ENCODE measurements at regions not wholly inside any gene's neighbourhood (a gene's known extent, or its start where the extent isn't known, plus 50 kb on each side); places are given as distances from the start of the nearest gene placed in this dataset.

DNA sequence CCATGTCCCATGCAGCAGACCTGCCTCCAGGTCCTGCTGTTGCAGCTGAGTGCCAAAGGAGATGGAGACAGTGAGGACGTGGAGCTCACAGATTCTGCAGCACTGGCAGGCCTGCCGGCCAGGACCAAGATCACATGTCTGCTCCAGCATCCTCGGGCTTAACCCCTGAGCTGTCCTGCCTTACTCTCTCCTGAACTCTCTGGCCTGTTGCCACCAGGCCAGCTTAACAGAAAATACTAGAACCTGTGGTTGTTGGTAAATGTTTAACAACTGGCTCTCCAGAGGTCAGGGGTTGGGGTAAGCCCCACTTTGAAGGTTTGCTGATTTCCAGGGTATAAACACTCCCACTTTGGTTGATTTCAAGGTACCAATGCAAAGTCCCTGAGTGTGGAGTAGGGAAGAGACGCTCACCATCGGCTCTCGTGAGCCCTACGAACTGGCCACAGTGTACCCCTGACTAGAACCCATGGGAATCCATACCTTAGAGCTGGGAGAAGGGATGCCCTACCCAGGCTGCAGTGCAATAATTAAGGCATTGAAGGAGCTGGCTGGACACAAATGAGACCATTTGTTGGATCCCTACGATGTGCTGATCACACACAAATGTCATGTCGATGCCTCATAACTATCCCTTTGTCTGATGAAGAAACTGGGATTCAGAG is 147.9 kb downstream of the OR4M2 start:
- Histone ChIP-seq H3K79me2 (ENCODE audit: control insufficient read depth, insufficient read depth, low read length) (no peaks in the 10 kb centered on the region), H3K27ac (ENCODE audit: control insufficient read depth, insufficient read depth, low read length) (no peak overlapping the region), H3K36me3 (ENCODE audit: control insufficient read depth in 2 of 2, extremely low read depth in 1 of 2, insufficient read depth in 2 of 2, low read length in 2 of 2) (no peaks in the 10 kb centered on the region), H3K9me1 (ENCODE audit: control insufficient read depth, extremely low read depth, insufficient read depth, low read length) (no peaks in the 10 kb centered on the region), H3K4me3 (ENCODE audit: control insufficient read depth in 2 of 3, extremely low read depth in 1 of 3, insufficient read depth in 2 of 3, low read depth in 1 of 3, low read length in 3 of 3) (no peak overlapping the region), H2AFZ (ENCODE audit: control insufficient read depth, low read length) (no peak overlapping the region), H3K4me2 (ENCODE audit: control insufficient read depth, extremely low read depth, insufficient read depth, low read depth, low read length) (no peak overlapping the region), H3K9ac (ENCODE audit: control insufficient read depth, extremely low read depth, insufficient read depth, low read length) (no peak overlapping the region), H3K27me3 (ENCODE audit: control insufficient read depth, extremely low read depth, insufficient read depth, low read length) (no peaks in the 10 kb centered on the region), H3K9me3 (ENCODE audit: control insufficient read depth, low read depth, low read length) (peaks cover 49% of the 10 kb centered on the region), H3K4me1 (ENCODE audit: control insufficient read depth, extremely low read depth, insufficient read depth, low read length) (no peaks in the 10 kb centered on the region), H4K20me1 (ENCODE audit: control insufficient read depth, extremely low read depth, insufficient read depth, low read length) (no peaks in the 10 kb centered on the region)
- FAIRE-seq (no peak), DNase-seq (ENCODE audit: low read depth, low spot score) (no peak)
- TF ChIP-seq EZH2 (IDR thresholded peaks at IDR 0.05; ENCODE audit: low read length): no peak
- TF ChIP-seq, protein P1, sequence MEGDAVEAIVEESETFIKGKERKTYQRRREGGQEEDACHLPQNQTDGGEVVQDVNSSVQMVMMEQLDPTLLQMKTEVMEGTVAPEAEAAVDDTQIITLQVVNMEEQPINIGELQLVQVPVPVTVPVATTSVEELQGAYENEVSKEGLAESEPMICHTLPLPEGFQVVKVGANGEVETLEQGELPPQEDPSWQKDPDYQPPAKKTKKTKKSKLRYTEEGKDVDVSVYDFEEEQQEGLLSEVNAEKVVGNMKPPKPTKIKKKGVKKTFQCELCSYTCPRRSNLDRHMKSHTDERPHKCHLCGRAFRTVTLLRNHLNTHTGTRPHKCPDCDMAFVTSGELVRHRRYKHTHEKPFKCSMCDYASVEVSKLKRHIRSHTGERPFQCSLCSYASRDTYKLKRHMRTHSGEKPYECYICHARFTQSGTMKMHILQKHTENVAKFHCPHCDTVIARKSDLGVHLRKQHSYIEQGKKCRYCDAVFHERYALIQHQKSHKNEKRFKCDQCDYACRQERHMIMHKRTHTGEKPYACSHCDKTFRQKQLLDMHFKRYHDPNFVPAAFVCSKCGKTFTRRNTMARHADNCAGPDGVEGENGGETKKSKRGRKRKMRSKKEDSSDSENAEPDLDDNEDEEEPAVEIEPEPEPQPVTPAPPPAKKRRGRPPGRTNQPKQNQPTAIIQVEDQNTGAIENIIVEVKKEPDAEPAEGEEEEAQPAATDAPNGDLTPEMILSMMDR (optimal IDR thresholded peaks at IDR 0.05 in 1 of 3, IDR thresholded peaks at IDR 0.05 in 1 of 3, conservative IDR thresholded peaks at IDR 0.05 in 1 of 3; ENCODE audit: extremely low read depth in 1 of 3, insufficient read depth in 2 of 3, low read length in 3 of 3): no peak
- dilution Hi-C loops (cut with MboI; ENCODE audit: extremely low pct_ligation_motif_present, low sequenced_read_pairs): no loop called here

GRCh38 chr15:22229990-22230819 is 149.9 kb downstream of the OR4M2 start:
- no peak for TF ChIP-seq EZH2 (IDR thresholded peaks at IDR 0.05; ENCODE audit: low read length)
- TF ChIP-seq, protein P1 (optimal IDR thresholded peaks at IDR 0.05 in 1 of 3, IDR thresholded peaks at IDR 0.05 in 1 of 3, conservative IDR thresholded peaks at IDR 0.05 in 1 of 3; ENCODE audit: extremely low read depth in 1 of 3, insufficient read depth in 2 of 3, low read length in 3 of 3): no peak
- Histone ChIP-seq H3K27me3 (ENCODE audit: control insufficient read depth, extremely low read depth, insufficient read depth, low read length) (no peaks in the 10 kb centered on the region), H3K9me1 (ENCODE audit: control insufficient read depth, extremely low read depth, insufficient read depth, low read length) (no peaks in the 10 kb centered on the region), H3K79me2 (ENCODE audit: control insufficient read depth, insufficient read depth, low read length) (no peaks in the 10 kb centered on the region), H2AFZ (ENCODE audit: control insufficient read depth, low read length) (no peak overlapping the region), H3K36me3 (ENCODE audit: control insufficient read depth in 2 of 2, extremely low read depth in 1 of 2, insufficient read depth in 2 of 2, low read length in 2 of 2) (no peaks in the 10 kb centered on the region), H3K4me3 (ENCODE audit: control insufficient read depth in 2 of 3, extremely low read depth in 1 of 3, insufficient read depth in 2 of 3, low read depth in 1 of 3, low read length in 3 of 3) (no peak overlapping the region), H3K9ac (ENCODE audit: control insufficient read depth, extremely low read depth, insufficient read depth, low read length) (no peak overlapping the region), H3K9me3 (ENCODE audit: control insufficient read depth, low read depth, low read length) (peaks cover 45% of the 10 kb centered on the region), H3K27ac (ENCODE audit: control insufficient read depth, insufficient read depth, low read length) (no peak overlapping the region), H3K4me1 (ENCODE audit: control insufficient read depth, extremely low read depth, insufficient read depth, low read length) (no peaks in the 10 kb centered on the region), H3K4me2 (ENCODE audit: control insufficient read depth, extremely low read depth, insufficient read depth, low read depth, low read length) (no peak overlapping the region), H4K20me1 (ENCODE audit: control insufficient read depth, extremely low read depth, insufficient read depth, low read length) (no peaks in the 10 kb centered on the region)
- DNase-seq (ENCODE audit: low read depth, low spot score) (no peak), FAIRE-seq (no peak)
- dilution Hi-C loops (cut with MboI; ENCODE audit: extremely low pct_ligation_motif_present, low sequenced_read_pairs): no loop called here
